ENCODE measurements at regions not wholly inside any gene's neighbourhood (a gene's known extent, or its start where the extent isn't known, plus 50 kb on each side); places are given as distances from the start of the nearest gene placed in this dataset.
"Not testable (repeated sequence)": the region's sequence is repeated elsewhere in the genome, so short reads cannot be mapped to it uniquely, and the experiment has no call there.

DNA sequence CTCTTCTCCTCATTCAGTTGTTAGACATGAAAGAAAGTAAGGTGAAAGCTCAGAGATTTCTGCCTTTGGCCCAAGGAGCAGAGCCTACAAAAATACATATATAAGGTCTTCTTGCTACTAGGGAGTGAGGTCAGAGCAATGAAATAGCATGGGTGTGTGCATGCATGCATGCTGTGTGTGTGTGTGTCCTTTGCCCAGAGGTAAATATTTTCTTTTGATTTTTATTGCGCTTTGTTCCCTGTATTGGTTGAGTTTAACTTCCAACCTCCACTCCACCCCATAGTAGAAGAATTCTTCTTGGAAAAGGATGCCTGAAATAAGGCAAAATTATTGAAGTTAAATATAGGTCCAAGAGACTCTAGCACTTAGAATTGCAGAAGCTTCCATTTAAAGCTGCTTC is 248.0 kb upstream of the PTGER4 start:
- no peak overlapping the region for H3K4me3 ChIP-seq
- no peaks in the 10 kb centered on the region for H3K27me3 ChIP-seq
- no peaks in the 10 kb centered on the region for H3K4me1 ChIP-seq
- no peak for DNase-seq (ENCODE audit: low spot score in 2 of 2)
- TF ChIP-seq CTCF (IDR thresholded peaks at IDR 0.05) = no peak
- intact Hi-C loops (cut with DNase I) = no loop called here
- H3K9me3 ChIP-seq = no peaks in the 10 kb centered on the region
- no peaks in the 10 kb centered on the region for H3K36me3 ChIP-seq
- H3K27ac ChIP-seq = no peak overlapping the region

- Histone ChIP-seq H3K27me3 (no peaks in the 10 kb centered on the region), H3K4me3 (no peak overlapping the region), H3K27ac (no peak overlapping the region), H3K36me3 (no peaks in the 10 kb centered on the region), H3K9me3 (no peaks in the 10 kb centered on the region), H3K4me1 (no peaks in the 10 kb centered on the region)
- no peak for TF ChIP-seq CTCF (IDR thresholded peaks at IDR 0.05)
- intact Hi-C loops (cut with DNase I) = no loop called here
- DNase-seq (ENCODE audit: low spot score in 2 of 2) = no peak
These were observed 249.5 kb upstream of the PTGER4 start for GRCh38 chr5:40430101-40430710.

- no peak overlapping the region for H3K27ac ChIP-seq
- DNase-seq (ENCODE audit: low spot score in 2 of 2) = no peak
- no peaks in the 10 kb centered on the region for H3K27me3 ChIP-seq
- no peaks in the 10 kb centered on the region for H3K4me1 ChIP-seq
- no peak for TF ChIP-seq CTCF (IDR thresholded peaks at IDR 0.05)
- intact Hi-C loops (cut with DNase I) = no loop called here
- no peaks in the 10 kb centered on the region for H3K9me3 ChIP-seq
- H3K36me3 ChIP-seq = no peaks in the 10 kb centered on the region
- no peak overlapping the region for H3K4me3 ChIP-seq
These were observed 250.2 kb upstream of the PTGER4 start for GRCh38 chr5:40429258-40430100.

DNA sequence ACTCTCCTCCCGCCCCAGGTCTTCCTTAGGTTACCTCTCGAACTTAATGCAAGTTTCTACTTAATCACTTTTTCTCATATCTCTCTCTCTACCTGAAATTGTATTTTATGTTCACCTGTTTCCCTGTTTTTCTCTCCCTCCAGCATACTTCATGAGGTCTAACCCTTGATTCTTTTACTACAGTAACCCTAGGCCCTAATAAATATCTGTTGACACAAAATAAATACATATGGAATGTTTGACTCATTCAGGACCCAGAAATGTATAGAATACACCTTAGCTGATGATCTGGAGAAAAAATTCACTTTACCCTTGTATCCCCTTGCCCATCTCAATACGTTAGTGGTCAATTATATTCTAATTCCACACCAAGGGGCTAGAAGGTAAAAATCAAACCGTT is 250.9 kb upstream of the PTGER4 start:
- no peaks in the 10 kb centered on the region for H3K27me3 ChIP-seq
- intact Hi-C loops (cut with DNase I) = no loop called here
- H3K36me3 ChIP-seq = no peaks in the 10 kb centered on the region
- H3K27ac ChIP-seq = no peak overlapping the region
- no peaks in the 10 kb centered on the region for H3K9me3 ChIP-seq
- no peak overlapping the region for H3K4me3 ChIP-seq
- no peaks in the 10 kb centered on the region for H3K4me1 ChIP-seq
- no peak for TF ChIP-seq CTCF (IDR thresholded peaks at IDR 0.05)
- DNase-seq (ENCODE audit: low spot score in 2 of 2) = no peak

DNA sequence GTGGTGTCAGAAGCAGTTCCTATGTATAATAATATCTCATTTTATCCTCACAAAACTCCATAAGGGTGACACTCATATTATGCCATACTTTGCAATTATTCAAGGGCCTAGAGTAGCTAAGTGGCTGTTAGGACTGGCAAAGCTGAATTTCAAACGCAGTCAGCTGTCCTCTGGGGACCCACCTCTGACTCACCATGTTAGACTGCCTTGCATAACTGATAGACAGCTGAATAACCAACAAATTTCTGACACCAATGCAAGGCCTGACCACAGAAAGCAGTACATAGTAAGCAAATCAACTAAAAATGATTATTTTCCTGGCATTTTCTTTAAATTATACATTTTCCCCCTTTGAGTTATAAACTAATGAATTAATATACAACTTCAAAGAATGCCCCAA is 251.6 kb upstream of the PTGER4 start:
- intact Hi-C loops (cut with DNase I) = no loop called here
- Histone ChIP-seq H3K27me3 (no peaks in the 10 kb centered on the region), H3K4me3 (no peak overlapping the region), H3K27ac (no peak overlapping the region), H3K4me1 (no peaks in the 10 kb centered on the region), H3K36me3 (no peaks in the 10 kb centered on the region), H3K9me3 (no peaks in the 10 kb centered on the region)
- no peak for TF ChIP-seq CTCF (IDR thresholded peaks at IDR 0.05)
- no peak for DNase-seq (ENCODE audit: low spot score in 2 of 2)

GRCh38 chr5:40417046-40417810 is 262.5 kb upstream of the PTGER4 start:
- H3K9me3 ChIP-seq; H3K36me3 ChIP-seq; H3K27me3 ChIP-seq; intact Hi-C loops (cut with DNase I); H3K4me1 ChIP-seq; H3K4me3 ChIP-seq; H3K27ac ChIP-seq; DNase-seq (ENCODE audit: low spot score in 2 of 2): not testable (repeated sequence)

All from ascending aorta (tissue), 2 donors.